ENCODE measurements at regions not wholly inside any gene's neighbourhood (a gene's known extent, or its start where the extent isn't known, plus 50 kb on each side); places are given as distances from the start of the nearest gene placed in this dataset.

DNA sequence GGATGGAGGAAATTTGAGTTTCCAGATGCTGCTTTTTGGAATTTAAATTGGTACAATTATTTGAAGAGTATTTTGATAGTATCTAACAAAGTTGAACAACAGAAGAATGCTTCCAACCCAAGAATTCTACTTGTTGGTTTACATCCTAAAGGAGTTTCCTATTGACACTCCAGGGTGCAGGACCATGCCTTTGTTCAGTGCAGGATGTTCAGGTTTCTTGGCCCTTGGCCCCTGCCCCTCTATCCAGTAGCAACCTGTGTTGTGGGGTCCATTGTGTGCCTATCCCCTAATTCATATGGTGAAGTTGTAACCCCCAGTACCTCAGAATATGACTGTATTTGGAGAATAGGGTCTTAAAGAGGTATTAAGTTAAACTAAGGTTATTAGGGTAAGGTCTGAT, 750.0 kb upstream of the ZNF608 start:
- TF ChIP-seq CTCF (IDR thresholded peaks at IDR 0.05) (no peak), POLR2A (IDR thresholded peaks at IDR 0.05) (no peak)
